KG1 (cell line): ENCODE measurements at regions not wholly inside any gene's neighbourhood (a gene's known extent, or its start where the extent isn't known, plus 50 kb on each side); places are given as distances from the start of the nearest gene placed in this dataset.
"Not testable (repeated sequence)": the region's sequence is repeated elsewhere in the genome, so short reads cannot be mapped to it uniquely, and the experiment has no call there.

ENCODE experiments used
- DNase-seq: peaks from one replicate; lab custom pipeline; 2025; lab: John Stamatoyannopoulos, UW

GRCh38 chr10:106078895-106079576, 1085.5 kb downstream of the SORCS1 start:
- no peak for DNase-seq

- no peak for DNase-seq
Measured at GRCh38 chr10:106076496-106076895, 1088.0 kb downstream of the SORCS1 start.

- DNase-seq: no peak
Measured at GRCh38 chr10:106053061-106053460, 1111.4 kb downstream of the SORCS1 start.

GRCh38 chr10:106044503-106044902, 1120.0 kb downstream of the SORCS1 start:
- DNase-seq: no peak

- DNase-seq: no peak
Measured at GRCh38 chr10:106043863-106044262, 1120.6 kb downstream of the SORCS1 start.

GRCh38 chr10:106038246-106038645, 1126.3 kb downstream of the SORCS1 start:
- DNase-seq: no peak

GRCh38 chr10:106033065-106033464, 1131.4 kb downstream of the SORCS1 start:
- DNase-seq: no peak

GRCh38 chr10:106032450-106033002, 1132.0 kb downstream of the SORCS1 start:
- no peak for DNase-seq

- no peak for DNase-seq
Measured at GRCh38 chr10:106027240-106027639, 1137.3 kb downstream of the SORCS1 start.

GRCh38 chr10:106025208-106025811, 1139.2 kb downstream of the SORCS1 start:
- no peak for DNase-seq

GRCh38 chr10:106023329-106023728, 1141.2 kb downstream of the SORCS1 start:
- no peak for DNase-seq

- DNase-seq: not testable (repeated sequence)
Measured at GRCh38 chr10:106019559-106019958, 1144.9 kb downstream of the SORCS1 start.

GRCh38 chr10:106015369-106016199, 1148.9 kb downstream of the SORCS1 start:
- not testable (repeated sequence) for DNase-seq

GRCh38 chr10:106011250-106011649, 1153.3 kb downstream of the SORCS1 start:
- DNase-seq: no peak

GRCh38 chr10:106000721-106001120, 1163.8 kb downstream of the SORCS1 start:
- no peak for DNase-seq

GRCh38 chr10:105993609-105994008, 1170.9 kb downstream of the SORCS1 start:
- no peak for DNase-seq

GRCh38 chr10:105992928-105993327, 1171.6 kb downstream of the SORCS1 start:
- DNase-seq: no peak

GRCh38 chr10:105990529-105990928, 1174.0 kb downstream of the SORCS1 start:
- DNase-seq: no peak

- no peak for DNase-seq
Measured at GRCh38 chr10:105989995-105990394, 1174.5 kb downstream of the SORCS1 start.

GRCh38 chr10:105988848-105989247, 1175.7 kb downstream of the SORCS1 start:
- DNase-seq: no peak

- DNase-seq: no peak
Measured at GRCh38 chr10:105986912-105987635, 1177.4 kb downstream of the SORCS1 start.

GRCh38 chr10:105986486-105986885, 1178.0 kb downstream of the SORCS1 start:
- no peak for DNase-seq
